ENCODE measurements at regions not wholly inside any gene's neighbourhood (a gene's known extent, or its start where the extent isn't known, plus 50 kb on each side); places are given as distances from the start of the nearest gene placed in this dataset.
"Not testable (repeated sequence)": the region's sequence is repeated elsewhere in the genome, so short reads cannot be mapped to it uniquely, and the experiment has no call there.

GRCh38 chr12:127046467-127046866, 1220.5 kb upstream of the TMEM132C start:
- H3K4me1 ChIP-seq = peaks cover 0 to 6% (median 0%) of the 10 kb centered on the region in 3 donors
- TF ChIP-seq CTCF (IDR thresholded peaks at IDR 0.05) = no peak
- TF ChIP-seq POLR2A (IDR thresholded peaks at IDR 0.05) = no peak
- WGBS, 2 donors = 82 to 84% methylated on average over 1 of the region's 1 CpG
- no peak overlapping the region for H3K4me3 ChIP-seq
- intact Hi-C loops (cut with DNase I) = no loop called here
- no peaks in the 10 kb centered on the region for H3K27me3 ChIP-seq
- DNase-seq = no peak
- no peaks in the 10 kb centered on the region for H3K9me3 ChIP-seq
- H3K27ac ChIP-seq = no peak overlapping the region
- no peaks in the 10 kb centered on the region for H3K36me3 ChIP-seq

- 56 to 59% methylated on average over 1 of the region's 1 CpG for WGBS, 2 donors
- Histone ChIP-seq H3K36me3 (no peaks in the 10 kb centered on the region), H3K9me3 (no peaks in the 10 kb centered on the region), H3K27ac (no peak overlapping the region), H3K27me3 (no peaks in the 10 kb centered on the region), H3K4me3 (no peak overlapping the region), H3K4me1 (peaks cover 0 to 12% (median 0%) of the 10 kb centered on the region in 3 donors)
- TF ChIP-seq CTCF (IDR thresholded peaks at IDR 0.05) (no peak), POLR2A (IDR thresholded peaks at IDR 0.05) (no peak)
- intact Hi-C loops (cut with DNase I) = no loop called here
- DNase-seq = no peak
Measured at GRCh38 chr12:127048057-127048456, 1218.9 kb upstream of the TMEM132C start.

- WGBS, 2 donors = 80 to 88% methylated on average over 4 to 6 of the region's 6 CpGs
- peaks cover 0 to 15% (median 0%) of the 10 kb centered on the region in 3 donors for H3K4me1 ChIP-seq
- H3K4me3 ChIP-seq; H3K27me3 ChIP-seq; intact Hi-C loops (cut with DNase I); DNase-seq; H3K36me3 ChIP-seq; H3K27ac ChIP-seq; H3K9me3 ChIP-seq: not testable (repeated sequence)
Measured at GRCh38 chr12:127048525-127048924, 1218.4 kb upstream of the TMEM132C start.

- no peak overlapping the region for H3K27ac ChIP-seq
- no peak for DNase-seq
- H3K9me3 ChIP-seq = no peaks in the 10 kb centered on the region
- H3K27me3 ChIP-seq = no peaks in the 10 kb centered on the region
- H3K4me3 ChIP-seq = no peak overlapping the region
- peaks cover 0 to 9% (median 0%) of the 10 kb centered on the region in 3 donors for H3K4me1 ChIP-seq
- intact Hi-C loops (cut with DNase I) = no loop called here
- TF ChIP-seq CTCF (IDR thresholded peaks at IDR 0.05) (no peak), POLR2A (IDR thresholded peaks at IDR 0.05) (no peak)
- 77 to 83% methylated on average over 3 of the region's 3 CpGs for WGBS, 2 donors
- no peaks in the 10 kb centered on the region for H3K36me3 ChIP-seq
Measured at GRCh38 chr12:127051139-127051538, 1215.8 kb upstream of the TMEM132C start.

- no peak overlapping the region for H3K27ac ChIP-seq
- 34 to 46% methylated on average over 7 of the region's 7 CpGs for WGBS, 2 donors
- DNase-seq = no peak
- H3K4me1 ChIP-seq = peaks cover 0 to 9% (median 0%) of the 10 kb centered on the region in 3 donors
- H3K36me3 ChIP-seq = no peaks in the 10 kb centered on the region
- intact Hi-C loops (cut with DNase I) = no loop called here
- TF ChIP-seq POLR2A (IDR thresholded peaks at IDR 0.05) = no peak
- no peak for TF ChIP-seq CTCF (IDR thresholded peaks at IDR 0.05)
- no peak overlapping the region for H3K4me3 ChIP-seq
- H3K27me3 ChIP-seq = no peaks in the 10 kb centered on the region
- H3K9me3 ChIP-seq = no peaks in the 10 kb centered on the region
Measured at GRCh38 chr12:127052511-127053232, 1214.3 kb upstream of the TMEM132C start.
